Erythroblast (primary cell): ENCODE measurements at regions not wholly inside any gene's neighbourhood (a gene's known extent, or its start where the extent isn't known, plus 50 kb on each side); places are given as distances from the start of the nearest gene placed in this dataset.

Source experiments
- GATA1 ChIP-seq: IDR thresholded peaks from 2 replicates; pipeline ENCODE4 v1.6.1; 2011; ENCODE audit warnings: low read depth, mild to moderate bottlenecking, control low read depth, low read length, moderate library complexity
- POLR2A ChIP-seq: IDR thresholded peaks from 2 replicates; pipeline ENCODE4 v1.6.1; 2011; ENCODE audit warnings: mild to moderate bottlenecking, low read length

DNA sequence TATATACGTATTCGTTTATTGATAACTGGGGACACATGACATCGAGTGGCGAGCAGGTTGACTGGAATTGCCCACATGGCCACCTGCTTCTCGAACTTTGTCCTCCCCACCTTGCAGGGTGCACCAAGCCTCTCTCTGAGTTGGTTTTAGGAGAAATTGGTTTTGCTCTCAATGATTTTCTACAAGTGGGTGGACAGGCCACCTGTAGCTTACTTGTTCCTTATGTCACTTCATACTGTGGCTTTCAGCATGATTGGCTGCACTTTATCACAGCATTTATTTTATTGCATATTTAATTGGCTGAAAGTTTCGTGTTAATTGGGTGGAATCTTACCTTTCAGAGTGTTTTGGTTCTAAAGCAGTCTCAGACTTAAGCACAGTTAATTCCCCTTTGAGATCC, 215.6 kb upstream of the SHH start:
- TF ChIP-seq POLR2A (no peak), GATA1 (no peak)
